HG03045 (cell line): ENCODE measurements at regions not wholly inside any gene's neighbourhood (a gene's known extent, or its start where the extent isn't known, plus 50 kb on each side); places are given as distances from the start of the nearest gene placed in this dataset.

Source experiments
- ATAC-seq: cut with Tn5 transposase; IDR thresholded peaks from one replicate; pipeline ENCODE4 v1.9.1; 2021; ENCODE audit warnings: mild to moderate bottlenecking, moderate library complexity; ENCODE audit not compliant: unreplicated experiment

- no peak for ATAC-seq
Observed at GRCh38 chr18:37661478-37661877, 95.9 kb upstream of the CELF4 start.

DNA sequence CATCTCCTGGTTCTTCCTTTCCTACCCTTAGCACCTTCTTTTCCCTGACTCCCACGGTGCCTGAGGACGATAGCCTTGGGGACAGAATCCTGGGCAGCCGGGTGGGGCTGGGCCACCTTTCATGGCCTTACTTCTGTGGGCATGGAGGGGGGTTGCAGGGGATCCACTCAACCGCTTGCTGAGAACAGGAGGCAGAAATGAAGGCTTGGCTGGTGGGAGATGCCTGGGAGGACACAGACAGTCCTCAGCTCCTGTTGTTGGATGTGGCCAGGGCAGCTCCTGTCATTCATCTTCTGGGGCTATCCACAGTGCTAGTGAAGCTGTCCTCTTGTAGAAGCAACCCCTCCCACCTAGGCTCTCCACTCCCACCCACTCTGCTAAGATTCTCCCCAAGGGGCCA, 95.5 kb upstream of the CELF4 start:
- ATAC-seq: no peak

GRCh38 chr18:37660658-37661057, 95.1 kb upstream of the CELF4 start:
- ATAC-seq: no peak

DNA sequence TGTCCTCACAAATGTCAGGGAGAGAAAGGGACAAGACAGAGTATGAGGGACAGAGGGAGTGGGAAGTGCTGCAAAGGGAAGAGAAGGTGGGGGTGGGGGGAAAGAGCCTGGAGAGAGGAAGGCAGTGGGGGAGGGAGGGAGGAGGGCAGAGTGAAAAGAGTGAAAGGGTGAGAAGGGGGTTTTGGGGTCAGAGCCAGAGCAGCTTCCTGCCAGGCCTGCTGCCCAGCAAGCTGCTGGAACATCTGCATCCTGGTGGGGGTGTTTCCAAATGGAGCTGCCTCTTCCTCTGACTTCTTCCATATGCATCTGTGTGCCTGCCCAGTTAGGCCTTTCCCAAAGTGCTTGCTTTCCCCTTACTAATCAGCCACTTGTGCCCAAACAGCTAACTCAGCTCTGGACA, 94.3 kb upstream of the CELF4 start:
- no peak for ATAC-seq

DNA sequence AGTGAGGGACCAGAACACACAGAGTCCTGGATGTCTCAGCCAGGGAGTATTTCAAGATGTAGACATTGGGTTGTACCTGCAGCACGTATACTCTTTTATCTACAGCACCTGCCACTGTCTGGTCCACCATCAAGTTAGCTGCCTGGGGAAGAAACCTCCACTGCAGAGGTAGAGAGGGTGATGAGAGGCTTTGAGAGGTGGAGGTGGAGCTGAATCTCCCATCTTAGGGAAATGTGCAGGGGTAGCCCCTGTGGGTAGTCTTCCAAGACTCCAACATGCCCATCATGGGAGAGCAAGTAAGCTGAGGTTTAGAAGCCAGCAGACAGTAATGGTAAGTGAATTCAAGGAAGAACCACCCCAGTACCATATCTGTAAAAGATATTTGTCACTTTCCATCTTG, 93.3 kb upstream of the CELF4 start:
- ATAC-seq: no peak

GRCh38 chr18:37657493-37657892, 91.9 kb upstream of the CELF4 start:
- no peak for ATAC-seq

DNA sequence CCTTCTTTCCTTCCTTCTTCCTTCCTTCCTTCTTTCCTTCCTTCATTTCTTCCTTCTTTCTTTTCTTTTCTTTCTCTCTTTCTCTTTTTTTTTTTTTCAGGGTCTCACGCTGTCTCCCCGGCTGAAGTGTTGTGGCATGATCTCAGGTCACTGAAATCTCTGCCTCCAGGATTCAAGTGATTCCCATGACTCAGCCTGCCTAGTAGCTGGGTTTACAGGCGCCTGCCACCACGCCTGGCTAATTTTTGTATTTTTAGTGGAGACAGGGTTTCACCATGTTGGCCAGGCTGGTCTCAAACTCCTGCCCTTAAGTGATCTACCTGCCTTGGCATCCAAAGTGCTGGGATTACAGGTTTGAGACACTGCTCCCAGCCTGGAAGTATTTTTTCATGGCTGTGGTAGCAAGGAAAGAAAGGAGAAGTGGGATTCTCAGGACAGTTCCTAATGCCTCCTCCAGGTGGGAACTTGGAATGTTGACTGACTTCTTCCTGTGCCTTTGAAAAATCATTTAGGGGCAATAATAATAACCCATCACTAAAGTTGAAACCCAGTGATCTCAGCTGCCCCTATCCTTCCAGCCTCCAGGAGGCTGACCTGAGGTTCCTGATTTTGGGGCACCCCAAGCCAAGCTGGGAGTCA, 89.3 kb upstream of the CELF4 start:
- ATAC-seq: no peak

DNA sequence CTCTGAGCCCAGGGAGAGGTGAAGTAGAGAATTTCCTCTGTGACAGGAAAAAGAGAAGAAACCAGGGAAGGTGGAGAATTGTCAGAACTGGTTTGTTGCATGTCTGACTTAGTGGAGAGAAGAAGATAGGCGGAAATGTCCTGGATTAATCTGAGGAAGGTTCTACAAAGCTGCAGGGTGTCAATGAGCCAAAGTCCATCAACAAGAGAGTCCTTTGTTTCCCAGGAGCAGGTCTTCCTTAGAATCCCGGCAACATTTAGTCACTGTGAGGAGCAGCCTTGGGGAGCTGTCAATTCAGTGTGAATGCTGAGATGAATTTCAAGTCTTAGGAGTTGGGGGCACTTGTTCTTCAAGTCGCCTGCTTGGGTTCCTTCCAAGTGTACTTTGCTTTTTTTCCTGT, 88.4 kb upstream of the CELF4 start:
- ATAC-seq: no peak

- ATAC-seq: no peak
Observed at GRCh38 chr18:37653618-37654017, 88.0 kb upstream of the CELF4 start.

- no peak for ATAC-seq
Observed at GRCh38 chr18:37649930-37650329, 84.3 kb upstream of the CELF4 start.

DNA sequence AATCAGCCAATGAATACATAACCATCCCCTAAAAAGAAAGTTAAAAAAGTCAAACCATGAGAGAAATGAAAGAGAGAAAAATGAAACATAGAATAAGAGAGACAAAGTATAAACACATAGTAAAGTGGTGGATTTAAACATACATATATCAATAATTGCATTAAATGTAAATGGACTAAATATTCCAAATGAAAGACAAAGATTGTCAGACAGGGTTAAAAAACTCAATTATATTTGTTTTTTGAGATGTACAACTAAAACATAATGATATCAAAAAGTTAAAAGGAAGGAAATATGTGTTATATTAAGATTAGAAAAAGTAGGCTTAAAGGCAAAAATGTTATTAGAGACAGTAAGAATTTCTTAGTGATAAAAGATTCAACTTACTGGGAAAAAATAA, 83.8 kb upstream of the CELF4 start:
- no peak for ATAC-seq

- ATAC-seq: no peak
Observed at GRCh38 chr18:37641573-37641972, 76.0 kb upstream of the CELF4 start.

GRCh38 chr18:37640504-37640903, 74.9 kb upstream of the CELF4 start:
- ATAC-seq: no peak

DNA sequence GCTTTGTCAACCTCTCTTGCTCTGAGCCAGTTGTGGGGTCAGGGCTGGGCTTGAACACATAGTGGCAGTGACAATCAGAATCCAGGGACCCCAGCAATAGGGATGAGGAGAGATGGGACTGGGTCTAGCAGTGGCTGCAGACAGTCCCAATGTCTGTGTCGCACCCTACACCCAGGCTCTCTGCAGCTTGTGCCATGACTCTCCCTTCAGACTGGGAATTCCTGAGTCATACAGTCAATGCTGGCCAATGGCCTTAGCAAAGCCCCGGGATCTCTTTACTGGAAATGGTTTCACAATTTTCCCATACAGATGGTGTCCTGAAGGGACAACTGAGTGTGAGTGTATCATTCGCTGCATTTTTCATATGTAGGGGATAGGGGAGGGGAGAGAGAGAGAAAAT, 74.2 kb upstream of the CELF4 start:
- ATAC-seq: no peak

- ATAC-seq: no peak
Observed at GRCh38 chr18:37637478-37637850, 71.9 kb upstream of the CELF4 start.

DNA sequence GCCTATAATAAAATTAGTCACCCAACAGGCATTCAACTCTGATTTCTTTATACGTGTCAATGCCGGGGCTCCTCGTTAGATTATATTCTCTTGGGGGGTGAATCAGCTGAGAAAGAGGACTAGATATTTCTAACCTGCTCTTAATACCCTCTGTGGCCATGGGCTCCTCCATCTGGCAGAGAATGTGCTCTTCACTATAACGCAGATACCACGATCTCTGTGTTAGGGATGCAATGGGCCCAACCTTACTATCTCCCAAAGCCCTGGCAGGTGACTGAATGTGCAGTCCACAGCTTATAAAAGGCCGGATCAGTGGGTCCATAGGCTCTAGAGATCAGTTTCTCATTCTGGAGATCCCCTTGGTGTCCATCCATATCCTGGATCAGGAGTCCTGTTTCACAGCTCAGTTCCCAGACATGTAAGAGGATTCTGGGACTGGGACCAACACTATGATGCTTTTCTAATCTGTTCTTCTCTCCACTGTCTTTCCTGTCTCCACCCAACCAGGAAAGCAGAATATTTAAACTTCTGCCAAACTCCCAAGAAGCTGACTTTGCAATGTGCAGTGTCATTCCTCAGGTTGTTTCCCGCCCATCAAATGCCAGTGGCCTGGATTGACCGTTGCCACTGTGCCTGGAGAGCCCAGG, 71.4 kb upstream of the CELF4 start:
- no peak for ATAC-seq

- ATAC-seq: no peak
Observed at GRCh38 chr18:37634516-37634915, 68.9 kb upstream of the CELF4 start.

- ATAC-seq: no peak
Observed at GRCh38 chr18:37631422-37631821, 65.8 kb upstream of the CELF4 start.

GRCh38 chr18:37630334-37630733, 64.7 kb upstream of the CELF4 start:
- no peak for ATAC-seq

DNA sequence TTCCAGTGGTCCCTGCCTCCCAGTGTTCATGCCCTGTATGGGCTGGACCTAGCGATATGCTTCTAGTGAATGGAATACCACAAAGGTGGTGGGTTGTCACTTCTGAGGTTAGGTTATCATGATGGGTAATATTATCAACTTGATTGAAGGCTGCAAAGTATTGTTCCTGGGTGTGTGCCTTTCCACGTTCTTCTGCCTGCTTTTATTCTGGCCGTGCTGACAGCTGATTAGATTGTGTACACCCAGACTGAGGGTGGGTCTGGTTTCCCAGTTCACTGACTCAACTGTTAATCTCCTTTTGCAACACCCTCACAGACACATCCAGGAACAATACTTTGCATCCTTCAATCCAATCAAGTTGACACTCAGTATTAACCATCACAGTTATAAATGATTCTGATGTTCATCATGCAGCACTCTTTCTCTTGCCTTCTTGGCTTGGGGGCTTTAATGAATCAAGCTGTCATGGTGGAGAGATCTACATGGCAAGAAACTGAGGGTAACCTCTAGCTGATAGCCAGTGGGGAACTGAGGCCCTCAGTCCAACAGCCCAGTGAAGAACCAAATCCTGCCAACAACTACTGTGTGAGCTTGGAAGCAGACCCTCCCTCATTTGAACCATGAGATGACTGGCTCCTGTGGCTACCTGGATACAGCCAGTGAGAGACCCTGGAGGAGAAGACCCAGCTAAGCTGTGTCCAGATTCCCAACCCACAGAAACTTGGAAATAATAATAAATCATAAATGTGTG, 63.0 kb upstream of the CELF4 start:
- ATAC-seq: no peak

DNA sequence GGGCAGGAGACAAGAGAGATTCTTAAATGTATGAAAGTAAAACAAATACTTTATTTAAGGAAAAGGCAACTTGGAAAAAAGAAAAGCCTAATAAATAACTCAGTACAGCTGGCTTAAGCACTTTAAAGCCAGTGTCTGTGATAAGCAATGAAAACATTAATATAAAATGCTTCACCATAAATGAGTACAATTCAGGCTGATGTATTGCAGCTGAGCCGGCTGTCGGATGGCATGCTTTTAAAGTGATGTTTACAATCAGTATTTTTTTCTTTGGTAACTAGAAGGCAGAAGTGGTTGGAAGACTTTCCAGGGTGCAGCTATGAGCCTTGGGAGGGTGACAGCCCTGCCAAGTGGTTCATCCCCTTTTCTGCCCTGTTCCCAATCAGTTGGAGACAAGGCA, 58.7 kb upstream of the CELF4 start:
- no peak for ATAC-seq

DNA sequence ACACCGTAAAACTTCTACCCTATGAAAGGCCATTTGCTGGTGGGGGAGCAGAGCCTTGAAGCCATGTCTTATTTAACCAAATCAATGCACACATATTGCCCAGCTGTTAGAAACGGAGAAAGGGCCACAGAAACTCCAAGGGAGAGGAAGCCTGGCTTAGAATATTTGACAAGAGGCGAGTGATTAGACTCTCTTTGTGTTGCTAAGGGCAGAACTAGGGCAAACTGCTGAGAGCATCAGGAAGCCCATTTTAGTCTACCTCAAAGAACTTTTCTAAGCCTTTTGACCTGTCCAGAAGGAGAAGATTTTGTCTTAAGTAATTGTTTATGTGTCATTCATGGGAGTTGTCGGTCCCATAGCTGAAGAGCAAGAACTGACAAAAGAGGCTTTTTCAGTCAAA, 54.4 kb upstream of the CELF4 start:
- no peak for ATAC-seq
